ENCODE measurements at regions not wholly inside any gene's neighbourhood (a gene's known extent, or its start where the extent isn't known, plus 50 kb on each side); places are given as distances from the start of the nearest gene placed in this dataset.

DNA sequence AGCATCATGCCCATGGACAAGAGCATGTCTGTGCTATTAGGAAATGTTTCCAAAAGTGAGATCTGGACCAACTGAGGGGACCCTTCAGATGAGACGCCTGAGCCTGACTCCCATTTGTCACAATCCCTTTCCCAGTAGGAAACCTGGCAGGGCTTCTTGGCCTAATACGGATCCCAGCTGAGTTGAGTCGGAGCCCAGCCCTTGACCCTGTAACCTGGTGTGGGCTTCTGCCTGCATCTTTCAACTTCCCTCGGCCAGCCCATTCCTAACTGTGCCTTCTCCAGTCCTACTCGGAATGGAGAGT is 148.3 kb downstream of the IRX2 start:
- ATAC-seq (no peak), DNase-seq (no peak)
- Histone ChIP-seq H3K4me3 (ENCODE audit: low read length) (no peak overlapping the region), H3K4me1 (ENCODE audit: control insufficient read depth, insufficient read depth, low read length) (no peaks in the 10 kb centered on the region), H3K27me3 (ENCODE audit: control insufficient read depth, insufficient read depth) (no peaks in the 10 kb centered on the region), H3K9me3 (ENCODE audit: control insufficient read depth, low read length) (no peaks in the 10 kb centered on the region), H3K27ac (ENCODE audit: low read length) (no peak overlapping the region)
- intact Hi-C loops (cut with DNase I) = no loop called here
- 34% methylated on average over 5 of the region's 5 CpGs for WGBS

DNA sequence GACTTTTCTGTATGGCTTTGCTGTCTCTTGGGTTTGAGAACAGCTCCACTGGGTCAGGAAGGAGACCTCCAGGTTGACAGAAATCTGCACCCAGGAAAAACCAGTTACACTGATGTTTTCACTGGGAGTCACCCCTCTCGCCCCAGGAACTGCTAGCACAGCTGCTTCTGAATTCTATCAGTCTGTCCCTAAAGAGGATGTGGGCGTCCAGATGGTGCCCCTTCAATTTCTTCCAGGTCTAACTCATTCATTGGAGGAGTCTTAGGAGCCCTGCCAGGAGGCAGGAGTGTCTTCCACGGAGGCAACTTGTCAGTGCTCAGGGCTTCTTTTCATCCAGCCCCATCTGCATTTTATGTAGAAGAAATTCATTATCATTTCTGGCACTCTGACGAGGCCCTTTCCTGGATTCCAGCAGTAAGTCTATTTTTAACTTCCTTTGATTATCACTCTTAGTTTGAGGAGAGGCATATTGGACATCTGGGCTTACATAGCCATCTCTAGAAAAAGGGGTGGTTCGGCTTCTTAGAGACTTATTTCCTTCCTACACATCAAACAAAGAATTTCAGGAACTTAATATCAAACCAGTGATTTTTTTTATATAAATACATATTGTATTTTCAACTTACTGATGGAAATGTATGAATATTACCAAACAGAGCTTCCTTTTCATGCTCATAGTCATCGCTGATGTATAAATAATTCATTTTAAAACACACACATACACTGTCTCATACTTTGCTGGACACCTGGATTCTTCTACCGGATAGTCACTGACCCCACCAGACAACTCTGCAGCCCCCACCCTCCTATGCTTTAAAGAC is 148.8 kb downstream of the IRX2 start:
- ATAC-seq (no peak), DNase-seq (no peak)
- intact Hi-C loops (cut with DNase I) = no loop called here
- Histone ChIP-seq H3K4me1 (ENCODE audit: control insufficient read depth, insufficient read depth, low read length) (no peaks in the 10 kb centered on the region), H3K4me3 (ENCODE audit: low read length) (no peak overlapping the region), H3K27me3 (ENCODE audit: control insufficient read depth, insufficient read depth) (no peaks in the 10 kb centered on the region), H3K9me3 (ENCODE audit: control insufficient read depth, low read length) (no peaks in the 10 kb centered on the region), H3K27ac (ENCODE audit: low read length) (no peak overlapping the region)
- WGBS = 33% methylated on average over 7 of the region's 7 CpGs

DNA sequence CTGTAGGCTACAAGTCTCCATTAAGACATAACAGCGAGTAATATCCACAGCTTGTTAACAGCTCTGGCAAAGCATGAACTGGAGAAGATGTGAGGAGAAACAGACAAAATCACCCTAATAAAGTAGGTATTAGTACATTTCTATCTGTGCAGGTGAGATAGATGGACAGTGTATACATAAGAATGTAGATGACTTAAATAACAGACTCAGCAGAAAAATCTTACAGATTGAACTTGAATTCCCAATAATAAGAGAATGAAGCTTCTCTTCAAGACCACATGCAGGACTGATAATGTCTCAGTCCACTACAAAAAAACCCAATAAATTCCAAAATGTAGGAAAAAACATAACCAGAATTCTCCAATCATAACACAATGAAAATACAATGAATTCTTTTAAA is 153.0 kb downstream of the IRX2 start:
- 93% methylated on average over 1 of the region's 1 CpG for WGBS
- no peak for DNase-seq
- intact Hi-C loops (cut with DNase I) = no loop called here

DNA sequence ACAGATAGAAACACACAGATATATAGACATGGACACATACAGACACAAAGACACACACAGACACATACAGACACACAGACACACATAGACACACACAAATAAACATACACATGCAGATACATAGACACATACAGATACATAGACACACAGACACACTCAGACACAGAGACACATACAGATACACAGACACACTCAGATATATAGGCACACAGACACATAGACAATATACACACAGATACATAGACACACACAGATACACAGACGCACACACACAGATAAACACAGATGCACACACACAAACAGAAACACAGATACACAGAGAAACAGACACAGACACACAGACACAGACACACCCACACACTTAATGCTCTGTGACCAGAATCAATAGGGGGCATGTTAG is 156.8 kb downstream of the IRX2 start:
- intact Hi-C loops (cut with DNase I) = no loop called here
- H3K4me1 ChIP-seq (ENCODE audit: control insufficient read depth, insufficient read depth, low read length) = no peaks in the 10 kb centered on the region
- no peaks in the 10 kb centered on the region for H3K27me3 ChIP-seq (ENCODE audit: control insufficient read depth, insufficient read depth)
- WGBS = 90% methylated on average over 1 of the region's 1 CpG
- no peak overlapping the region for H3K27ac ChIP-seq (ENCODE audit: low read length)
- no peaks in the 10 kb centered on the region for H3K9me3 ChIP-seq (ENCODE audit: control insufficient read depth, low read length)
- no peak for DNase-seq
- no peak overlapping the region for H3K4me3 ChIP-seq (ENCODE audit: low read length)
- no peak for ATAC-seq

More for the DNA sequence above, 153.0 kb downstream of the IRX2 start:
- H3K9me3 ChIP-seq (ENCODE audit: control insufficient read depth, low read length) = no peaks in the 10 kb centered on the region
- H3K27ac ChIP-seq (ENCODE audit: low read length) = no peak overlapping the region
- H3K4me3 ChIP-seq (ENCODE audit: low read length) = no peak overlapping the region
- no peak for ATAC-seq
- H3K4me1 ChIP-seq (ENCODE audit: control insufficient read depth, insufficient read depth, low read length) = no peaks in the 10 kb centered on the region
- no peaks in the 10 kb centered on the region for H3K27me3 ChIP-seq (ENCODE audit: control insufficient read depth, insufficient read depth)

DNA sequence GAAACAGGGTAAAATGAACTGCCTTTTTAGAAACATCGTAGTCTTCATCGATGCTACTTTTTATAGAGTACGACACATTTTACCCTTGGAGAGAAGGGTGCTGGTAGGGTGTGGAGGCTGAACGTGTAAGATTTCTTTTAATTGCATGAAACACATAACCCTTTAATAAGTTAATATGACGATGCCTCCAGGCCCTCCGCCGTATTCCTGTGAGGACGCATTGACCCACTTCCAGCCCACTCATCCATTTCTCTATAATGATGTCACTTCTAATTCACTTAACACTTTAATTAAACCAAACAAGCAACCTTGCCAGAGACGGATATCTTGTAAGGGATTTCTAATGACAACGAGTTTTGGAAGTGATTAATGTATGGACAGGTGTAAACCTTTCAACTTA is 158.7 kb downstream of the IRX2 start:
- WGBS = 70% methylated on average over 10 of the region's 10 CpGs
- intact Hi-C loops (cut with DNase I) = no loop called here
- Histone ChIP-seq H3K4me3 (ENCODE audit: low read length) (no peak overlapping the region), H3K27me3 (ENCODE audit: control insufficient read depth, insufficient read depth) (no peaks in the 10 kb centered on the region), H3K4me1 (ENCODE audit: control insufficient read depth, insufficient read depth, low read length) (no peaks in the 10 kb centered on the region), H3K9me3 (ENCODE audit: control insufficient read depth, low read length) (no peaks in the 10 kb centered on the region), H3K27ac (ENCODE audit: low read length) (no peak overlapping the region)
- no peak for DNase-seq
- ATAC-seq = no peak

DNA sequence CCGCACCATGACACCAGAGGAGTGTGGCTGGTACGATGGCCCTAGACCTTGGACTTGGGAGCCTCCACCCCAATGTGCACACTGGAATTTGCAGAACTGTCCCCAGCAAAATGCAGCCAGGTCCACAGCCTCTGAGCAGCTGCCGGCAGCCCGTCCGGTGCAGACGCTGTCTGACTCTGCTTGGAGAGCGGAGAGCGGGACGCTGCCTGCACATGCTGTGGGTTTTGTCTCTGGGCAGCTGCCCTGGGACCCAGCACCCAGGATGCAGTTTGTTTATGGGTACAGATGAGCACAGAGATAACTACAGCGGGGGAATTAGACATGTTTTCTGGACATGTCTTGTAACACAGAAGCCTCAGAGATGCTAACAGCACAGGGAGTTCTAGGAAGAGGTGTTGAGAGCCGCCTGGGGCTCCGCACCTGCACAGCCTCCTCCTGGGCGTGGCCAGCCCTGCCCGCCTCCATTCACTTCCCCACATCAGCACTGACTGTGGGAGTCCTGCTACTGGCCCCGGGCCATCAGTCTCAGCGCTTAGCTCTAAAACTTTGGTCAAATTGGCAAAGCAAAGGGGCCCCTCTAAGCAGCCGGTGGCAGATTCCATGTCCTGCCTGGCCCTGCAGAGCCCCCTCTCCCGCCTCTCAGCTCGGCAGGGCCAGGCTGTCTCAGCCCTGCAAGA is 159.6 kb downstream of the IRX2 start:
- WGBS = 65% methylated on average over 19 of the region's 19 CpGs
- H3K9me3 ChIP-seq (ENCODE audit: control insufficient read depth, low read length) = no peaks in the 10 kb centered on the region
- ATAC-seq (no peak), DNase-seq (no peak)
- intact Hi-C loops (cut with DNase I) = no loop called here
- no peak overlapping the region for H3K4me3 ChIP-seq (ENCODE audit: low read length)
- no peaks in the 10 kb centered on the region for H3K4me1 ChIP-seq (ENCODE audit: control insufficient read depth, insufficient read depth, low read length)
- H3K27me3 ChIP-seq (ENCODE audit: control insufficient read depth, insufficient read depth) = no peaks in the 10 kb centered on the region
- H3K27ac ChIP-seq (ENCODE audit: low read length) = no peak overlapping the region

DNA sequence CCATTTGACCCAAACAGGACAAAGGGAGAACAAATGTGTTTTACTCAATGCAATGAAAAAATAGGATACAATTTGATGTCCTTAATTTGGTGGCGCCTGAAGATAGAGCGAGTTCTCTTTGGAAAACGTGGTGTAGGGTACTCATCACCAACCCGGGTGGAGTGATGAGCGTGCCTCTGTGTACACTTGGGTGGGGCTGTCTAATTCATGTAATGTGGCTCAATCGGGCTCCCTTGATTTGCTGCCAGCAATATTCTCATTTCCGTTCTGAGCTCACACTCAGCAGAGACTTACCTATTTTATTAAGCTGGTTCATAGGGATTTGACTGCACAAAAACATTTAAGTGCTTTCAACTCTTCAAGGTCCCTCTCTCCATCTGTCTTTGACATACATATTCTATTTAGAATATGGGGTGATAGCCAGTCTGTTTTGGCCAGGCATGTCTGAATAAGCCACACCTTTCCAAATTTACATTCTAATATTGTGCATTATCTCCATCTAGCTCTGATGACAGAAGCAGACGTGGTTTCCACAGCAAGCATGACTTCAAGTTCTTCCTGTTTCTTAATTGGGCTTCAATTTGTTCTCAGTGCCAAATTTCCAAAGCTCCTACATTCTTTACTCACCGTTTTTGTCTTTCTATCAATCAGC is 162.5 kb downstream of the IRX2 start:
- no peaks in the 10 kb centered on the region for H3K27me3 ChIP-seq (ENCODE audit: control insufficient read depth, insufficient read depth)
- DNase-seq (no peak), ATAC-seq (no peak)
- no peak overlapping the region for H3K4me3 ChIP-seq (ENCODE audit: low read length)
- H3K4me1 ChIP-seq (ENCODE audit: control insufficient read depth, insufficient read depth, low read length) = no peaks in the 10 kb centered on the region
- intact Hi-C loops (cut with DNase I) = no loop called here
- no peak overlapping the region for H3K27ac ChIP-seq (ENCODE audit: low read length)
- H3K9me3 ChIP-seq (ENCODE audit: control insufficient read depth, low read length) = no peaks in the 10 kb centered on the region
- WGBS = 63% methylated on average over 9 of the region's 9 CpGs

DNA sequence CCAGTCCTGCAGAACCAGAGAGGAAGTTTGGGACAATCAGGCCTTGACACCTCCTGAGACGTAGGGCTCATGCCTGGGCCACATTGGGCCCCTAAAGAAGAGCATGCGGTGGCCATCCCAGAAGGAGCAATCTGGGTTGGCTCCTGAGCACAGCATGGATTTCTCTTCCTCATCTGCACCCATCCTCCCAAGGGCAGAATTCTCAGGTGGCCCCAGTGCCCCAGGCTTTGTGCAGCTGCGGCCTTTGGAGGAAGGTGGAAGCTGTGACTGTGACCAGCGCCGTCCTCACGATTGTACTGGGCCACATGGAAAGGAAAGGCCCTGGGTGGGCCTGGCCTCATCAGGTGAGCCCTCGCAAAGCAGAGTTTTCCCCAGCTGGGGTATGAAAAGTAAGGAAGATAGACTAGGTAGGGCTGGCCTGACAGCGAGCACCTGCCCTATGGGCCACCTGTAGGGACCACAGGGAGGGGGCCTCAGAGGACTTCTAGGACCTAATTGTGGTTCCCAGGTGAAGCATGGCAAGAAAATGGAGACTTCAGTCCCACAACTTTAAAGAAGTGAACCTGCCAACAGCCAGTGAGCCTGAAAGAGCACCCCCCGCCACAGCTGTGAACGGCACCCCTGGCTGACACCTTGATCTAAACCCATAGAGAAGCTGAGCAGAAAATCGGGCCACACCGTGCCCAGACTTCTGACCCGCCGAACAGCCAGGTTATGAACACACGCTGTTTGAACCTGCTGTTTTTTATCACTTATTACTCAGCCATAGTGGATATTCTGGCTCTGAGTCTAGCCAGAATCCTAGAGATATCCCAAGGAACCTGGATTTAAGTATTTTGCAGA is 164.1 kb downstream of the IRX2 start:
- 82% methylated on average over 15 of the region's 15 CpGs for WGBS
- Histone ChIP-seq H3K27ac (ENCODE audit: low read length) (no peak overlapping the region), H3K4me3 (ENCODE audit: low read length) (no peak overlapping the region), H3K4me1 (ENCODE audit: control insufficient read depth, insufficient read depth, low read length) (no peaks in the 10 kb centered on the region), H3K9me3 (ENCODE audit: control insufficient read depth, low read length) (no peaks in the 10 kb centered on the region), H3K27me3 (ENCODE audit: control insufficient read depth, insufficient read depth) (no peaks in the 10 kb centered on the region)
- DNase-seq = no peak
- intact Hi-C loops (cut with DNase I) = no loop called here
- ATAC-seq = no peak

DNA sequence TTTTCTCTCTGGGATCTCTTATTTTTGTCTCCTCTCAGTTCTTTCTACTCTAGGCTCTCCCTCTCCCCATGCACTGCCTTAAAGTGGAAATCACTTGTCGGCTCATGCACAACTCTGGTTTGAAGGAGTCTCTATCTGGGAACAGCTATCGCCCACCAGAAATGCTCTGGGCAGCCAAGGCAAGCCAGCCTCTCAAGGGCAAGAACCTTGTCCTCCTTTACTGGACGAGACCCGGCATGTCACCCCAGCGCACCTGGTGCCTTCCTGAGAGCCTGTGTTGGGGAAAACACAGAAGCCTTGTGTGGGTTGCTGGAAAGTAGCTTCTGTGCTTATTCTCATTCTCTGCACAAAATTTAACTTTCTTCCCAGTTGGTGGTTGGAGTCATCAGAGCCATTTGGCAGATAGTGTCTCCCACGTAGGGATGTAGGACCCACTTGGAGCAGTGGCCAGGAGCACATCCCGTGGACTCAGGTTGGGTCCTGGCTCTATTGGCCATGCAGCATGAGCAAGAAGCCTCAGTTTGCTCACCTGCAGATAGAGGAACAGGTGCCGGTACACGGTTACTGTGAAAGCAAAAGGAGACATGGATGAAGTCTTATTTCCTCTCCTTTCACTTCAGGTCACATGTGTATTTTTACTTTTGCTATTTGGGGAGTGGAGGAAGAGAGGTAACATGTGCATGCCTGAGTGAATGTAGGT is 165.3 kb downstream of the IRX2 start:
- intact Hi-C loops (cut with DNase I) = no loop called here
- Histone ChIP-seq H3K27ac (ENCODE audit: low read length) (no peak overlapping the region), H3K27me3 (ENCODE audit: control insufficient read depth, insufficient read depth) (no peaks in the 10 kb centered on the region), H3K4me3 (ENCODE audit: low read length) (no peak overlapping the region), H3K4me1 (ENCODE audit: control insufficient read depth, insufficient read depth, low read length) (no peaks in the 10 kb centered on the region), H3K9me3 (ENCODE audit: control insufficient read depth, low read length) (no peaks in the 10 kb centered on the region)
- DNase-seq (no peak), ATAC-seq (no peak)
- WGBS = 85% methylated on average over 9 of the region's 9 CpGs

DNA sequence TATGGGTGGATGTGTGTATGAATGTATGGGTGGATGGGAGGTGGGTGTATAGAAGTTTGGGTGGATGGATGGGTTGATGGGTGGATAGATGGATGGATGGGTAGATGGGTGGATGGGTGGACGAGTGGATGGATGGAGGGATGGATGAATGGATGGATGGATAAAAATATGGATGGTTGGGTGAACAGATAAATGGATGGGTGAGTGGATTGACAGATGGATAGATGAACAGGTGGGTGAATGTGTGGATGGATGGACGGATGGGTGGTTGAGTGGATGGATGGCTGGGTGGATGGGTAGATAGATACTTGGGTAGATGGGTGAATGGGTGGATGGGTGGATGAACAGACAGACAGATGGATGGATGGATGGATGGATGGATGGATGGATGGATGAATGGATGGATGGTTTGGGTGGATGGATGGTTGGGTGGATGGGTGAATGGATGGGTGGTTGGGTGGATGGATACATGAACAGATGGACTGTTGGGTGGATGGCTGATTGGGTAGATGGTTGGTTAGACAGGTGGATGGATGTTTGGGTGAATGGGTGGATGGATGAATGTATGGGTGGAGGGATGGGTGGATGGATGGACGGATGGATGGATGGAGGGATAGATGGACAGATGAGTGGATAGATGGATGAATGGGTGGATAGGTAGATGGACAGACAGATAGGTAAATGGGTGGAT is 166.8 kb downstream of the IRX2 start:
- 69% methylated on average over 3 of the region's 3 CpGs for WGBS

More for the DNA sequence above, 166.8 kb downstream of the IRX2 start:
- Histone ChIP-seq H3K4me3 (ENCODE audit: low read length) (no peak overlapping the region), H3K4me1 (ENCODE audit: control insufficient read depth, insufficient read depth, low read length) (no peaks in the 10 kb centered on the region), H3K27ac (ENCODE audit: low read length) (no peak overlapping the region), H3K27me3 (ENCODE audit: control insufficient read depth, insufficient read depth) (no peaks in the 10 kb centered on the region), H3K9me3 (ENCODE audit: control insufficient read depth, low read length) (no peaks in the 10 kb centered on the region)
- intact Hi-C loops (cut with DNase I) = no loop called here
- ATAC-seq (no peak), DNase-seq (no peak)

Measured in right cardiac atrium (tissue), 5 donors.